K562 (cell line): ENCODE measurements at regions not wholly inside any gene's neighbourhood (a gene's known extent, or its start where the extent isn't known, plus 50 kb on each side); places are given as distances from the start of the nearest gene placed in this dataset.

Experiments used
- ASH1L ChIP-seq: fragments of 450-650 bp; IDR thresholded peaks from 2 replicates; pipeline ENCODE4 v1.6.1; 2018; ENCODE audit warnings: borderline replicate concordance, mild to moderate bottlenecking, low read depth; ENCODE audit not compliant: partially characterized antibody
- CAMTA2 ChIP-seq: fragments of 250-450 bp; sonication (Bioruptor Pico); conservative IDR thresholded peaks from 2 replicates; pipeline ENCODE4 v1.5.1; 2022
- CREB1 ChIP-seq, 2 experiments: sonication (generic) in 1 of 2; formaldehyde crosslinking in 1 of 2; IDR thresholded peaks; 2 replicates each; pipeline versions ENCODE4 v1.6.1 to v1.8.0; 2012 to 2022; ENCODE audit warnings: inconsistent platforms in 1 of 2, mild to moderate bottlenecking in 1 of 2, missing genetic modification reagents in 1 of 2, moderate library complexity in 1 of 2
- E2F5 ChIP-seq: sonication (generic); formaldehyde crosslinking; IDR thresholded peaks from 2 replicates; pipeline ENCODE4 v1.8.0; 2022; ENCODE audit warnings: mild to moderate bottlenecking, missing genetic modification reagents
- E4F1 ChIP-seq: fragments of 250-450 bp; sonication (Bioruptor Pico); IDR thresholded peaks from 2 replicates; pipeline ENCODE4 v1.5.0; 2021; ENCODE audit warnings: mild to moderate bottlenecking, borderline replicate concordance
- EGR1 ChIP-seq: fragments of 450-650 bp; conservative IDR thresholded peaks from 2 replicates; pipeline ENCODE4 v1.6.1; 2017; ENCODE audit warnings: mild to moderate bottlenecking
- ETV6 ChIP-seq, 3 experiments: fragments of 150-350 bp in 1 of 3; sonication (generic) in 1 of 3; formaldehyde crosslinking in 1 of 3; IDR thresholded peaks; 2 replicates each; pipeline versions ENCODE4 v1.6.1 to v1.8.0; 2014 to 2022; ENCODE audit warnings: borderline replicate concordance in 2 of 3, low read depth in 2 of 3, antibody characterized with exemption in 1 of 3, low read length in 1 of 3, mild to moderate bottlenecking in 1 of 3, missing genetic modification reagents in 1 of 3
- GATAD2B ChIP-seq: fragments of 450-650 bp; IDR thresholded peaks from 2 replicates; pipeline ENCODE4 v1.6.1; 2017; ENCODE audit warnings: mild to moderate bottlenecking, borderline replicate concordance
- HDGF ChIP-seq: fragments of 450-650 bp; IDR thresholded peaks from 2 replicates; pipeline ENCODE4 v1.6.1; 2016
- ILF3 ChIP-seq: fragments of 450-650 bp; IDR thresholded peaks from 2 replicates; pipeline ENCODE4 v1.6.1; 2018; ENCODE audit warnings: antibody characterized with exemption, mild to moderate bottlenecking, moderate library complexity, borderline replicate concordance
- MYNN ChIP-seq, 2 experiments: sonication (generic); formaldehyde crosslinking in 1 of 2; IDR thresholded peaks; 2 replicates each; pipeline versions ENCODE4 v1.5.0 to v1.6.1; 2016 to 2020; ENCODE audit warnings: antibody characterized with exemption in 1 of 2, missing genetic modification reagents in 1 of 2
- NCOA1 ChIP-seq: fragments of 450-650 bp; IDR thresholded peaks from 2 replicates; pipeline ENCODE4 v1.6.1; 2016; ENCODE audit warnings: low read depth
- PCBP2 ChIP-seq: fragments of 200-400 bp; formaldehyde crosslinking; IDR thresholded peaks from 2 replicates; pipeline ENCODE4 v1.6.1; 2018; ENCODE audit warnings: low read length, low read depth, mild to moderate bottlenecking, moderate library complexity; ENCODE audit not compliant: poor library complexity, severe bottlenecking
- POLR3A ChIP-seq: IDR thresholded peaks from 2 replicates; pipeline ENCODE4 v1.6.1; 2011; ENCODE audit warnings: borderline replicate concordance, mild to moderate bottlenecking, moderate library complexity; ENCODE audit not compliant: insufficient read length, insufficient read depth; ENCODE audit errors: extremely low read depth
- RFX1 ChIP-seq: fragments of 450-650 bp; IDR thresholded peaks from 2 replicates; pipeline ENCODE4 v1.6.1; 2016; ENCODE audit warnings: mild to moderate bottlenecking, moderate library complexity
- RFX5 ChIP-seq: IDR thresholded peaks from 2 replicates; pipeline ENCODE4 v1.6.1; 2011; ENCODE audit warnings: low read depth, mild to moderate bottlenecking, improper control_type of control experiment, low read length
- RHOXF2B ChIP-seq: fragments of 250-450 bp; sonication (Bioruptor Pico); conservative IDR thresholded peaks from 2 replicates; pipeline ENCODE4 v1.5.1; 2021
- SUPT5H ChIP-seq: fragments of 450-650 bp; IDR thresholded peaks from 2 replicates; pipeline ENCODE4 v1.6.1; 2016
- ZNF124 ChIP-seq: sonication (generic); formaldehyde crosslinking; IDR thresholded peaks from 2 replicates; pipeline ENCODE4 v1.8.1; 2022; ENCODE audit warnings: missing genetic modification reagents
- ZNF224 ChIP-seq: sonication (generic); formaldehyde crosslinking; IDR thresholded peaks from 2 replicates; pipeline ENCODE4 v1.8.0; 2022; ENCODE audit warnings: mild to moderate bottlenecking, missing genetic modification reagents
- ZNF354B ChIP-seq: fragments of 250-450 bp; sonication (Bioruptor Pico); IDR thresholded peaks from 2 replicates; pipeline ENCODE4 v1.4.0; 2020
- ZNF408 ChIP-seq: fragments of 250-450 bp; sonication (Bioruptor Pico); IDR thresholded peaks from 2 replicates; pipeline ENCODE4 v1.4.0; 2020; ENCODE audit warnings: low read depth, mild to moderate bottlenecking, moderate library complexity
- ZNF445 ChIP-seq: fragments of 250-450 bp; sonication (Bioruptor Pico); IDR thresholded peaks from 2 replicates; pipeline ENCODE4 v1.4.0; 2020; ENCODE audit warnings: low read depth, mild to moderate bottlenecking, moderate library complexity
- ZNF668 ChIP-seq: fragments of 250-450 bp; sonication (Bioruptor Pico); IDR thresholded peaks from 2 replicates; pipeline ENCODE4 v1.8.0; 2022; ENCODE audit warnings: mild to moderate bottlenecking, inconsistent platforms
- TF ChIP-seq, protein P1 (sequence below): fragments of 450-650 bp; IDR thresholded peaks from 2 replicates; pipeline ENCODE4 v1.6.1; 2016; ENCODE audit warnings: borderline replicate concordance
- TF ChIP-seq, protein P2 (sequence below): fragments of 250-450 bp; sonication (Bioruptor Pico); IDR thresholded peaks from 2 replicates; pipeline ENCODE4 v1.6.1; 2021; ENCODE audit warnings: mild to moderate bottlenecking

GRCh38 chr18:1438458-1438910, 533.8 kb downstream of the ADCYAP1 start (continued):
- no peak for TF ChIP-seq CREB1 (IDR thresholded peaks at IDR 0.05)
- no peak for TF ChIP-seq CREB1 (CRISPR knock-in tag; IDR thresholded peaks at IDR 0.05)
- no peak for TF ChIP-seq PCBP2
- TF ChIP-seq, protein P1, sequence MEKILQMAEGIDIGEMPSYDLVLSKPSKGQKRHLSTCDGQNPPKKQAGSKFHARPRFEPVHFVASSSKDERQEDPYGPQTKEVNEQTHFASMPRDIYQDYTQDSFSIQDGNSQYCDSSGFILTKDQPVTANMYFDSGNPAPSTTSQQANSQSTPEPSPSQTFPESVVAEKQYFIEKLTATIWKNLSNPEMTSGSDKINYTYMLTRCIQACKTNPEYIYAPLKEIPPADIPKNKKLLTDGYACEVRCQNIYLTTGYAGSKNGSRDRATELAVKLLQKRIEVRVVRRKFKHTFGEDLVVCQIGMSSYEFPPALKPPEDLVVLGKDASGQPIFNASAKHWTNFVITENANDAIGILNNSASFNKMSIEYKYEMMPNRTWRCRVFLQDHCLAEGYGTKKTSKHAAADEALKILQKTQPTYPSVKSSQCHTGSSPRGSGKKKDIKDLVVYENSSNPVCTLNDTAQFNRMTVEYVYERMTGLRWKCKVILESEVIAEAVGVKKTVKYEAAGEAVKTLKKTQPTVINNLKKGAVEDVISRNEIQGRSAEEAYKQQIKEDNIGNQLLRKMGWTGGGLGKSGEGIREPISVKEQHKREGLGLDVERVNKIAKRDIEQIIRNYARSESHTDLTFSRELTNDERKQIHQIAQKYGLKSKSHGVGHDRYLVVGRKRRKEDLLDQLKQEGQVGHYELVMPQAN = no peak
- TF ChIP-seq RFX5 = no peak
- TF ChIP-seq CAMTA2 (CRISPR knock-in tag) = no peak
- TF ChIP-seq ILF3 = no peak
- TF ChIP-seq MYNN (IDR thresholded peaks at IDR 0.05) = no peak
- TF ChIP-seq MYNN (CRISPR knock-in tag; IDR thresholded peaks at IDR 0.05) = no peak
- no peak for TF ChIP-seq ZNF445 (CRISPR knock-in tag)
- no peak for TF ChIP-seq ETV6 (IDR thresholded peaks at IDR 0.05; ENCODE audit: borderline replicate concordance in 1 of 2, low read depth in 2 of 2, low read length in 1 of 2)
- TF ChIP-seq ETV6 (CRISPR knock-in tag; IDR thresholded peaks at IDR 0.05; ENCODE audit: borderline replicate concordance) = no peak
- TF ChIP-seq POLR3A = no peak
- TF ChIP-seq E4F1 = no peak; the same call in 1 of the 2 replicates
- no peak for TF ChIP-seq GATAD2B
- no peak for TF ChIP-seq EGR1
- TF ChIP-seq HDGF = no peak
- no peak for TF ChIP-seq ZNF354B
- TF ChIP-seq ZNF668 (CRISPR knock-in tag) = no peak
- TF ChIP-seq RFX1 = no peak
- no peak for TF ChIP-seq SUPT5H
- TF ChIP-seq, protein P2, sequence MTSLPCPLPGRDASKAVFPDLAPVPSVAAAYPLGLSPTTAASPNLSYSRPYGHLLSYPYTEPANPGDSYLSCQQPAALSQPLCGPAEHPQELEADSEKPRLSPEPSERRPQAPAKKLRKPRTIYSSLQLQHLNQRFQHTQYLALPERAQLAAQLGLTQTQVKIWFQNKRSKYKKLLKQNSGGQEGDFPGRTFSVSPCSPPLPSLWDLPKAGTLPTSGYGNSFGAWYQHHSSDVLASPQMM (CRISPR knock-in tag) = no peak
- TF ChIP-seq NCOA1 = no peak
- no peak for TF ChIP-seq RHOXF2B (CRISPR knock-in tag)
- TF ChIP-seq ASH1L = no peak
- TF ChIP-seq ZNF224 = no peak
- no peak for TF ChIP-seq E2F5 (CRISPR knock-in tag)
- no peak for TF ChIP-seq ZNF408 (CRISPR knock-in tag)
- no peak for TF ChIP-seq ZNF124 (CRISPR knock-in tag)
